OCI-LY7 (cell line): ENCODE measurements at regions not wholly inside any gene's neighbourhood (a gene's known extent, or its start where the extent isn't known, plus 50 kb on each side); places are given as distances from the start of the nearest gene placed in this dataset.

Experiments used
- BruUV-seq: library from RNA; stranded (reverse); fragments of 400-500 nt; replicated peaks from 2 replicates; lab custom pipeline; 2021; lab: Mats Ljungman, UMichigan
- CTCF ChIA-PET: fragments of 300-600 bp; sonication (Branson Sonifier 250); formaldehyde crosslinking; loops from one replicate; lab custom pipeline; 2022; ENCODE audit warnings: antibody characterized with exemption; ENCODE audit not compliant: unreplicated experiment; lab: Charles Lee
- POLR2A ChIA-PET: fragments of 300-600 bp; sonication (Branson Sonifier 250); formaldehyde crosslinking; loops from one replicate; lab custom pipeline; 2022; ENCODE audit warnings: antibody characterized with exemption; lab: Charles Lee
- DNase-seq: peaks from one replicate; pipeline ENCODE4 v3.0.0-alpha.2; 2015; ENCODE audit warnings: low spot score
- H2AFZ ChIP-seq: fragments of 200-600 bp; sonication (generic), shearing (Covaris generic); 2 replicates; pipeline ENCODE4 v1.6.1; 2014; ENCODE audit warnings: mild to moderate bottlenecking, antibody characterized with exemption, low read length, moderate library complexity
- H3K27ac ChIP-seq: fragments of 200-600 bp; sonication (generic); 2 replicates; pipeline ENCODE4 v1.5.1; 2014; ENCODE audit warnings: mixed run types, low read depth, mild to moderate bottlenecking, moderate library complexity, low read length, inconsistent platforms; ENCODE audit not compliant: poor library complexity, severe bottlenecking
- H3K36me3 ChIP-seq: fragments of 200-600 bp; sonication (generic); 2 replicates; pipeline ENCODE4 v1.6.1; 2014; ENCODE audit warnings: mild to moderate bottlenecking, antibody characterized with exemption, low read length, moderate library complexity, mixed read lengths; ENCODE audit not compliant: insufficient read depth
- H3K4me1 ChIP-seq: fragments of 200-600 bp; sonication (generic); 2 replicates; pipeline ENCODE4 v1.5.1; 2014; ENCODE audit warnings: mild to moderate bottlenecking, low read length; ENCODE audit not compliant: insufficient read depth, poor library complexity, severe bottlenecking
- H3K4me2 ChIP-seq: fragments of 200-600 bp; sonication (generic); 2 replicates; pipeline ENCODE4 v1.6.1; 2014; ENCODE audit warnings: mild to moderate bottlenecking, low read length
- H3K4me3 ChIP-seq: fragments of 200-600 bp; sonication (generic); 2 replicates; pipeline ENCODE4 v1.5.1; 2014; ENCODE audit warnings: mild to moderate bottlenecking, low read depth, low read length; ENCODE audit not compliant: poor library complexity, severe bottlenecking
- H3K79me2 ChIP-seq: fragments of 200-600 bp; sonication (generic); 2 replicates; pipeline ENCODE4 v1.6.1; 2016; ENCODE audit warnings: low read depth, mild to moderate bottlenecking, low read length, moderate library complexity, mixed read lengths; ENCODE audit not compliant: insufficient read depth
- H3K9me2 ChIP-seq: fragments of 200-600 bp; sonication (generic); 2 replicates; pipeline ENCODE4 v1.6.1; 2016; ENCODE audit warnings: mild to moderate bottlenecking, low read length, mixed read lengths; ENCODE audit not compliant: insufficient read depth
- H3K9me3 ChIP-seq: fragments of 200-600 bp; sonication (generic); 2 replicates; pipeline ENCODE4 v1.6.1; 2014; ENCODE audit warnings: mild to moderate bottlenecking, mixed run types, low read length, mixed read lengths
- H4K20me1 ChIP-seq: fragments of 200-600 bp; sonication (generic); 2 replicates; pipeline ENCODE4 v1.6.1; 2014; ENCODE audit warnings: mild to moderate bottlenecking, antibody characterized with exemption, low read length, moderate library complexity, mixed read lengths; ENCODE audit not compliant: insufficient read depth
- EZH2phosphoT487 ChIP-seq: fragments of 200-600 bp; sonication (generic); IDR thresholded peaks from 2 replicates; pipeline ENCODE4 v1.6.1; 2018; ENCODE audit warnings: low read depth, borderline replicate concordance, mild to moderate bottlenecking, mixed run types, antibody characterized with exemption, low read length, moderate library complexity, mixed read lengths
- intact Hi-C: fragments of 100-400 bp; cut with micrococcal nuclease; formaldehyde crosslinking; loops from one replicate; pipeline ENCODE4 v1.10.0; 2022; ENCODE audit not compliant: unreplicated experiment
- TF ChIP-seq, protein P1 (sequence below): fragments of 200-600 bp; sonication (generic); conservative IDR thresholded peaks from 2 replicates; pipeline ENCODE4 v1.5.1; 2014; ENCODE audit warnings: mild to moderate bottlenecking, antibody characterized with exemption, low read length, moderate library complexity, mixed read lengths

DNA sequence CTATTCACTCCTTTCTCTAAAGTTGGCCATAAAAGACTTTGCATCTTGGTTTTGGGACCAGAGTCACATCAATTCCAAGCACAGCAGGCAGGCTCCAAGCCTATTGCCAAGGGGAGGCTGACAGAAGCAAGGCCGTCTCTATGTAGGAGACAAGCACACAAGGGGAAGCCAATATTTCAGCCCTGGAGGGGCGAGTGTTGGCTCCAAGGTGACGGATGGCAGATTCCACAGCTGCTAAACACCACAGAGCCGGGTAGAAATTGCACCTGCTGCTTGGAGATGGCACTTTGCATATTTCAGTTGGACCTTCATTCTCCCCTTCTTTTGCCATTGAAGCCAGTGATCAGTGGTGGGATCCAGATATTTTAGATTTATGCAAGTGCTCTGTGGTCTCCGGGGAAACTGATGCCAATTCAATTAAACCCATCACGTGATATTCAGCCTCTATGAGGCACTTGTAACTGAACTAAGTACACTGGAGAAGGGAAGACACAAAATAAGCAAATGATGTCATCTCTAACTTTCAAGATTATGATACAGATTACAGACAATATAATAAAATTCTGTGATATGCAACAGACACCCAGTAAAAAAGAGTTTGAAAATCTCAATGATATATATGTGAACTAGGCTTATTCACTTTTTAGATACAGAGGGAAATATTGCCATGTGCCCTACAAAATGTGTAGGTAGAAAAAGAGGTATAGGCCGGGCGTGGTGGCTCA, 102.8 kb upstream of the GREM2 start:
- BruUV-seq, result no TSS peak
- no peak overlapping the region for H3K27ac ChIP-seq
- no peak for TF ChIP-seq EZH2phosphoT487
- TF ChIP-seq, protein P1, sequence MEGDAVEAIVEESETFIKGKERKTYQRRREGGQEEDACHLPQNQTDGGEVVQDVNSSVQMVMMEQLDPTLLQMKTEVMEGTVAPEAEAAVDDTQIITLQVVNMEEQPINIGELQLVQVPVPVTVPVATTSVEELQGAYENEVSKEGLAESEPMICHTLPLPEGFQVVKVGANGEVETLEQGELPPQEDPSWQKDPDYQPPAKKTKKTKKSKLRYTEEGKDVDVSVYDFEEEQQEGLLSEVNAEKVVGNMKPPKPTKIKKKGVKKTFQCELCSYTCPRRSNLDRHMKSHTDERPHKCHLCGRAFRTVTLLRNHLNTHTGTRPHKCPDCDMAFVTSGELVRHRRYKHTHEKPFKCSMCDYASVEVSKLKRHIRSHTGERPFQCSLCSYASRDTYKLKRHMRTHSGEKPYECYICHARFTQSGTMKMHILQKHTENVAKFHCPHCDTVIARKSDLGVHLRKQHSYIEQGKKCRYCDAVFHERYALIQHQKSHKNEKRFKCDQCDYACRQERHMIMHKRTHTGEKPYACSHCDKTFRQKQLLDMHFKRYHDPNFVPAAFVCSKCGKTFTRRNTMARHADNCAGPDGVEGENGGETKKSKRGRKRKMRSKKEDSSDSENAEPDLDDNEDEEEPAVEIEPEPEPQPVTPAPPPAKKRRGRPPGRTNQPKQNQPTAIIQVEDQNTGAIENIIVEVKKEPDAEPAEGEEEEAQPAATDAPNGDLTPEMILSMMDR, result no peak
- H3K4me2 ChIP-seq, result no peak overlapping the region
- H2AFZ ChIP-seq, result no peak overlapping the region
- intact Hi-C loops, result no loop called here
- ChIA-PET POLR2A (no interaction called here), CTCF (no interaction called here)
- no peak for DNase-seq
- H3K79me2 ChIP-seq, result no peaks in the 10 kb centered on the region
- no peaks in the 10 kb centered on the region for H3K9me2 ChIP-seq
- H3K36me3 ChIP-seq, result no peaks in the 10 kb centered on the region
- H3K4me1 ChIP-seq, result no peaks in the 10 kb centered on the region
- H3K4me3 ChIP-seq, result no peak overlapping the region
- no peaks in the 10 kb centered on the region for H3K9me3 ChIP-seq
- no peaks in the 10 kb centered on the region for H4K20me1 ChIP-seq

DNA sequence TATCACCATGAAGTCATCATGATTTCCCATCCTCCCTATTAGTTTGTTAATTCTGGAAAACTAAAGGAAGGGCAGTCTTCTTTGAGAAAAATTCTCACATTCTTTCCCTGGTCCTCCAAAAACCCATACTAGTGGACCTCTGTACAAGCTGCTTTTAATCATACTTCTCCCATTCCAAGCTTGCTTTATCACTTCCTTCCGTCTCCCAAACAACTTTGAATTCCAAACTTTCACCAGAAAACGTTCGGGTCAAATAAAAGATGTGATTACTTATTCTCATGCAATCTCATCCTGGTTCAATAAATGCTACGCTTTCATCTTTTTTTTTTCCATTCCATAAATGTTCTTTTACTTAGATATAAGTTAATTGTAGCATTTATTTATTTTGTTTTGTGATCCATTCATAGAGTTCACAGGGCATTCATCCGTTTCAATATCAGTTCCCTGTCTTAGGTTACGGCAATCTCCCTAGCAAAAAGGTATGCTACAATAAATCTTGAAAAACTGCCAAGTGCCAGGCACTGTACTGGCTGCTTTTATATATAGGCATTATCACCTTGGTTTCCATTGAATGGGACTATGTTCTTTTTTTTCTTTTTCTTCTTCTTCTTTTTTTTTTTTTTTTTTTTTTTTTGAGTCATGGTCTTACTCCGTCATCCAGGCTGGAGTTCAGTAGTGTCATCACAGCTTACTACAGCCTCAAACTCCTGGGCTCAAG, 100.2 kb upstream of the GREM2 start:
- no TSS peak for BruUV-seq
- ChIA-PET CTCF (no interaction called here), POLR2A (interaction anchor here (0.6 kb wide), 1 partner anchor 1329 kb away, joined by 3 read pairs; no protein-coding TSS in a partner anchor)
- Histone ChIP-seq H3K9me2 (no peaks in the 10 kb centered on the region), H3K4me2 (no peak overlapping the region), H3K4me3 (no peak overlapping the region), H3K27ac (no peak overlapping the region), H2AFZ (no peak overlapping the region), H3K9me3 (no peaks in the 10 kb centered on the region), H3K36me3 (no peaks in the 10 kb centered on the region), H4K20me1 (no peaks in the 10 kb centered on the region), H3K79me2 (no peaks in the 10 kb centered on the region), H3K4me1 (no peaks in the 10 kb centered on the region)
- DNase-seq, result no peak
- TF ChIP-seq EZH2phosphoT487, result no peak
- TF ChIP-seq, protein P1, result no peak
- intact Hi-C loops, result no loop called here

DNA sequence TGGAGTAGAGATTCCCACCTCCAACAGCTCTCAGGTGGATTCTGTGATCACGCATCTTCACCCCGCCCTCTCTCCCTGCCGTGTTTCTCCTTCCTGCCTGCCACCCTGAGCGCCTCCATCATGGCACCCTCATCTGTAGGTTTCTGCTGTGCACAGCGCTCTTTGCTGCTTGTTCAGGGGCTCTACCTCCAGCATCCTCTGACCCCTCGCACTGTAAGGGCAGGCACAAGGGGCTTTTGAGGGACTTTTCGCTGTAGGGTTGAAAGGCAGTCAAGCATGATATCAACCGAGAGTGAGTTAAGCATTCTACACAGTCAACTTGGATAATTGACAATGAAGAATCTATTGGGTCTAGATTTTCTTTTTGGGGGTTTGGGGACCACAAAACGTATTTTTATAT, 99.1 kb upstream of the GREM2 start:
- ChIA-PET CTCF (no interaction called here), POLR2A (interaction anchor here (0.6 kb wide), 1 partner anchor 18 kb away, joined by 5 read pairs; no protein-coding TSS in a partner anchor)
- Histone ChIP-seq H3K9me3 (no peaks in the 10 kb centered on the region), H3K4me2 (no peak overlapping the region), H3K36me3 (no peaks in the 10 kb centered on the region), H3K79me2 (no peaks in the 10 kb centered on the region), H4K20me1 (no peaks in the 10 kb centered on the region), H3K9me2 (no peaks in the 10 kb centered on the region), H3K4me3 (no peak overlapping the region), H2AFZ (no peak overlapping the region), H3K4me1 (no peaks in the 10 kb centered on the region), H3K27ac (no peak overlapping the region)
- no peak for DNase-seq
- BruUV-seq, result no TSS peak
- TF ChIP-seq EZH2phosphoT487, result no peak
- TF ChIP-seq, protein P1, result no peak
- intact Hi-C loops, result no loop called here
